A673 (cell line): ENCODE measurements at regions not wholly inside any gene's neighbourhood (a gene's known extent, or its start where the extent isn't known, plus 50 kb on each side); places are given as distances from the start of the nearest gene placed in this dataset.

Experiments used
- BruUV-seq: library from RNA; stranded (reverse); fragments of 400-500 nt; replicated peaks from 2 replicates; lab custom pipeline; 2021; lab: Mats Ljungman, UMichigan
- CTCF ChIA-PET: fragments of 300-600 bp; sonication (Branson Sonifier 250); formaldehyde crosslinking; loops from one replicate; lab custom pipeline; 2022; ENCODE audit warnings: antibody characterized with exemption; lab: Charles Lee
- POLR2A ChIA-PET: fragments of 300-600 bp; sonication (Branson Sonifier 250); formaldehyde crosslinking; loops from one replicate; lab custom pipeline; 2022; ENCODE audit warnings: antibody characterized with exemption; ENCODE audit not compliant: low non-redundant PET; lab: Charles Lee
- DNase-seq: peaks from one replicate; pipeline ENCODE4 v3.0.0-alpha.2; 2015; ENCODE audit warnings: low spot score
- H3K27ac ChIP-seq: fragments of 200-600 bp; sonication (generic); 2 replicates; pipeline ENCODE4 v1.5.1; 2016; ENCODE audit warnings: mixed run types, low read depth, mild to moderate bottlenecking, mixed read lengths, antibody characterized with exemption, low read length; ENCODE audit not compliant: poor library complexity, severe bottlenecking
- H3K27me3 ChIP-seq: fragments of 200-600 bp; sonication (generic); replicated peaks from 2 replicates; pipeline ENCODE4 v1.6.1; 2017; ENCODE audit warnings: mixed run types, low read depth, mild to moderate bottlenecking, mixed read lengths, antibody characterized with exemption, low read length; ENCODE audit not compliant: insufficient read depth, poor library complexity
- H3K36me3 ChIP-seq: fragments of 200-600 bp; sonication (generic); 2 replicates; pipeline ENCODE4 v1.6.1; 2016; ENCODE audit warnings: mixed run types, mild to moderate bottlenecking, mixed read lengths, antibody characterized with exemption, low read length; ENCODE audit not compliant: insufficient read depth, poor library complexity, severe bottlenecking
- H3K4me1 ChIP-seq: fragments of 200-600 bp; sonication (generic); 2 replicates; pipeline ENCODE4 v1.6.1; 2017; ENCODE audit warnings: mixed run types, mild to moderate bottlenecking, mixed read lengths, antibody characterized with exemption, low read length; ENCODE audit not compliant: insufficient read depth, poor library complexity, severe bottlenecking
- H3K4me3 ChIP-seq: fragments of 200-600 bp; sonication (generic); 2 replicates; pipeline ENCODE4 v1.5.1; 2016; ENCODE audit warnings: low read depth, mixed run types, mild to moderate bottlenecking, mixed read lengths, low read length; ENCODE audit not compliant: poor library complexity, severe bottlenecking
- H3K9me3 ChIP-seq: fragments of 200-600 bp; sonication (generic); 2 replicates; pipeline ENCODE4 v1.6.1; 2016; ENCODE audit warnings: mixed run types, low read depth, mild to moderate bottlenecking, mixed read lengths, antibody characterized with exemption, low read length; ENCODE audit not compliant: poor library complexity, severe bottlenecking
- EZH2 ChIP-seq: fragments of 200-600 bp; sonication (generic); IDR thresholded peaks from 2 replicates; pipeline ENCODE4 v1.6.1; 2017; ENCODE audit warnings: borderline replicate concordance, low read depth, mild to moderate bottlenecking, mixed read lengths, antibody characterized with exemption, low read length; ENCODE audit not compliant: poor library complexity, severe bottlenecking
- intact Hi-C: fragments of 100-400 bp; cut with micrococcal nuclease; formaldehyde crosslinking; loops from one replicate; pipeline ENCODE4 v1.10.0; 2022; ENCODE audit not compliant: unreplicated experiment
- TF ChIP-seq, protein P1 (sequence below): fragments of 300-800, 200-600 bp; sonication (generic); conservative IDR thresholded peaks from 2 replicates; pipeline ENCODE4 v1.5.1; 2017; ENCODE audit warnings: low read depth, mild to moderate bottlenecking, antibody characterized with exemption, low read length, moderate library complexity, mixed read lengths

DNA sequence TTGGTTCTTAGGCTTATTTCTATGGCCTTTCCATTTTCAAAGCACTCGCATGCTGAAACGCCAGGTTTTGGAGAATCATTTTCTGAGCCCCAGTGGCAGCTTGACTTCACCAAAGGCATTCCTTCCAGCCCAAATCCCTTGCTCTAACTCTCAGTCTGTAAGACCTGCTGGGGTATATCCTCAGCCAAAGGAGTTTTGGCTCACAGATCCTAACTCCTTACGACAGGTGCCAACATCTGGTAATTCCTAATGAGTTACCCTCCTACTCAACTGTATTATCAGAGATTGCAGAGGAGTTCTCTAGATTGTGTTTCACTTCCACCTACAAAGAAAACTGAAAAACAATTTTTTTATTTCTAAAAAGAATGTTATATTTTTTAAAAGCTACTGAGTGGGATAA is 79.0 kb upstream of the RAB27B start:
- no peak for TF ChIP-seq EZH2
- ChIA-PET POLR2A (no interaction called here), CTCF (no interaction called here)
- no TSS peak for BruUV-seq
- DNase-seq: no peak
- Histone ChIP-seq H3K4me3 (no peak overlapping the region), H3K9me3 (no peaks in the 10 kb centered on the region), H3K36me3 (no peaks in the 10 kb centered on the region), H3K27me3 (peaks cover 15% of the 10 kb centered on the region), H3K4me1 (no peaks in the 10 kb centered on the region), H3K27ac (no peak overlapping the region)
- intact Hi-C loops: no loop called here

DNA sequence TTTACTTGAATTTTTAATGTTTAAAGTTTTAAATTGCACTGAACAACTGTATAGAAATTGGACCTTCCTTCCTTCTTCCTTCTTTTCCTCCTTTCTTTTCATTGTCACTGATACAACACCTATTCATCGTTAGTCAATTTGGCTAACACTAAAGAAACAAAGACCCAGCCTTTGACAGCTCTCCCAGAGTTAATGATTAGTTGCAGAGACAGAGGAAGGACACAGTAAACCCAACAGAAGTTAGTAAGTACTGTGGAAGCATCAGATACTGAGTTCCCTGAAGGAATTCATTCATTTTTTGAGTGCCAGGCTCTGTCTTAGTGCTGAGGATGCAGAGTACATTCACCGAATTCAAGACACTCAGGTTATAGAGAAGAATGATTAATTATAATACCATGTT is 77.9 kb upstream of the RAB27B start:
- no peak for DNase-seq
- Histone ChIP-seq H3K4me3 (no peak overlapping the region), H3K36me3 (no peaks in the 10 kb centered on the region), H3K9me3 (no peaks in the 10 kb centered on the region), H3K4me1 (no peaks in the 10 kb centered on the region), H3K27me3 (peaks cover 15% of the 10 kb centered on the region), H3K27ac (no peak overlapping the region)
- POLR2A ChIA-PET: no interaction called here
- no TSS peak for BruUV-seq
- CTCF ChIA-PET: no interaction called here
- intact Hi-C loops: no loop called here
- no peak for TF ChIP-seq EZH2
- TF ChIP-seq, protein P1, sequence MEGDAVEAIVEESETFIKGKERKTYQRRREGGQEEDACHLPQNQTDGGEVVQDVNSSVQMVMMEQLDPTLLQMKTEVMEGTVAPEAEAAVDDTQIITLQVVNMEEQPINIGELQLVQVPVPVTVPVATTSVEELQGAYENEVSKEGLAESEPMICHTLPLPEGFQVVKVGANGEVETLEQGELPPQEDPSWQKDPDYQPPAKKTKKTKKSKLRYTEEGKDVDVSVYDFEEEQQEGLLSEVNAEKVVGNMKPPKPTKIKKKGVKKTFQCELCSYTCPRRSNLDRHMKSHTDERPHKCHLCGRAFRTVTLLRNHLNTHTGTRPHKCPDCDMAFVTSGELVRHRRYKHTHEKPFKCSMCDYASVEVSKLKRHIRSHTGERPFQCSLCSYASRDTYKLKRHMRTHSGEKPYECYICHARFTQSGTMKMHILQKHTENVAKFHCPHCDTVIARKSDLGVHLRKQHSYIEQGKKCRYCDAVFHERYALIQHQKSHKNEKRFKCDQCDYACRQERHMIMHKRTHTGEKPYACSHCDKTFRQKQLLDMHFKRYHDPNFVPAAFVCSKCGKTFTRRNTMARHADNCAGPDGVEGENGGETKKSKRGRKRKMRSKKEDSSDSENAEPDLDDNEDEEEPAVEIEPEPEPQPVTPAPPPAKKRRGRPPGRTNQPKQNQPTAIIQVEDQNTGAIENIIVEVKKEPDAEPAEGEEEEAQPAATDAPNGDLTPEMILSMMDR: no peak

DNA sequence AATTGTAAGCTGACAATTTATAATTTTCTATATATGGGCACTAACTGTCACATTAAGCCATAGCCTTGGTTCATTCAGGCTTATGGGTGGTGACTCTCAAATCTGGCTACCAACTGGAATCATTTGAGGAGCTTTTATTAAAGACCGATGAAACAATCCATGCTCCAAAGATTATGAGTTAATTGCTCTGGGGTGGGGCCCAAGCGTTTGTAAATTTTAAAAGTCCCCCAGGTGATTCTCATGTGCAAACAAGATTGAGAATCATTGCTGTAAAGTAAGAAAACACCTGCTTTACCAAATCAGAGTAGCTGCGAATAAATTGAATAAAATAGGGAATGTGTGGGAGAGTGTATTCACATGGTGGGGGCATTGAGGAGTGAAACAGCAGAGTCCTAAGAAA is 76.1 kb upstream of the RAB27B start:
- intact Hi-C loops: no loop called here
- ChIA-PET POLR2A (no interaction called here), CTCF (no interaction called here)
- no TSS peak for BruUV-seq
- no peak for DNase-seq
- H3K36me3 ChIP-seq: no peaks in the 10 kb centered on the region
- peaks cover 15% of the 10 kb centered on the region for H3K27me3 ChIP-seq
- no peak overlapping the region for H3K4me3 ChIP-seq
- H3K9me3 ChIP-seq: no peaks in the 10 kb centered on the region
- TF ChIP-seq, protein P1: no peak
- TF ChIP-seq EZH2: no peak
- H3K4me1 ChIP-seq: no peaks in the 10 kb centered on the region
- no peak overlapping the region for H3K27ac ChIP-seq

DNA sequence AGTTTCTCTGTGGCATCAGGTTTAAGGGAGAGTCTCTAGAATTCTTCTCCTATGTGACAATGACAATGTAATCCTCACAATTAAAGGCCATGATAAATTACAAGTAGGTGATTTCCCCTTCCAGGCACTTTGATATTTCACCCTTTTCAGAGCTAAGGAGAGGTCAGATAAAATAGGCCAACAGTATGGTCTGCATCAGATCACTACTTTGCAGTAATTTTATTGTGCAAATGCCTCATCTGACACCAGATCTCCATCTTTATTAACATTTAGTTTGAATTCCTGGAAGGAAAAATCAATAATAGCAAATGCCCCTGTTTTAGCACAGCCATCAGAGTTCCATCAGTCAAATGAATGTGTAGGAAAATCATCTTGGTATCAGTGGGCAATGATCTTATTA is 72.8 kb upstream of the RAB27B start:
- intact Hi-C loops: no loop called here
- Histone ChIP-seq H3K36me3 (no peaks in the 10 kb centered on the region), H3K27ac (no peak overlapping the region), H3K4me3 (no peak overlapping the region), H3K27me3 (peaks cover 5% of the 10 kb centered on the region), H3K4me1 (no peaks in the 10 kb centered on the region), H3K9me3 (no peaks in the 10 kb centered on the region)
- TF ChIP-seq, protein P1: no peak
- no peak for TF ChIP-seq EZH2
- CTCF ChIA-PET: no interaction called here
- no peak for DNase-seq
- POLR2A ChIA-PET: no interaction called here
- BruUV-seq: no TSS peak
